IMR-90 (cell line): ENCODE measurements at regions not wholly inside any gene's neighbourhood (a gene's known extent, or its start where the extent isn't known, plus 50 kb on each side); places are given as distances from the start of the nearest gene placed in this dataset.

Experiments
- ATAC-seq: fragments of 200-7000 bp; cut with Tn5 transposase; 2 replicates; pipeline ENCODE4 v1.9.1; 2020; ENCODE audit warnings: low read depth, mild to moderate bottlenecking, moderate library complexity
- BruUV-seq: library from RNA; stranded (reverse); fragments of 400-500 nt; replicated peaks from 2 replicates; lab custom pipeline; 2021; lab: Mats Ljungman, UMichigan
- CTCF ChIA-PET: fragments of 300-600 bp; formaldehyde crosslinking; extraction: SDS; loops from one replicate; lab custom pipeline; 2021; ENCODE audit warnings: antibody characterized with exemption; lab: Yijun Ruan, JAX
- POLR2A ChIA-PET: fragments of 300-600 bp; sonication (Branson Sonifier 250); formaldehyde crosslinking; loops from one replicate; lab custom pipeline; 2022; ENCODE audit warnings: antibody characterized with exemption; ENCODE audit not compliant: unreplicated experiment; lab: Charles Lee
- DNase-seq: peaks from one replicate; pipeline ENCODE4 v3.0.0; 2013
- H2AFZ ChIP-seq: replicated peaks from 2 replicates; pipeline ENCODE3; 2013; ENCODE audit warnings: low read length, mild to moderate bottlenecking; ENCODE audit not compliant: poor library complexity
- H2AK5ac ChIP-seq: 2 replicates; pipeline ENCODE4 v1.6.1; 2013; ENCODE audit warnings: low read depth, low read length, inconsistent platforms
- H2AK9ac ChIP-seq: replicated peaks from 2 replicates; pipeline ENCODE3; 2013; ENCODE audit warnings: mild to moderate bottlenecking, low read depth, low read length, moderate library complexity; ENCODE audit not compliant: poor library complexity
- H2BK120ac ChIP-seq: 2 replicates; pipeline ENCODE4 v1.6.1; 2013; ENCODE audit warnings: low read depth, low read length, inconsistent platforms
- H2BK15ac ChIP-seq: 3 replicates; pipeline ENCODE4 v1.6.1; 2013; ENCODE audit warnings: low read depth, low read length, inconsistent platforms
- H2BK20ac ChIP-seq: 2 replicates; pipeline ENCODE4 v1.6.1; 2013; ENCODE audit warnings: low read depth, mild to moderate bottlenecking, inconsistent platforms, low read length, moderate library complexity
- H2BK5ac ChIP-seq: 2 replicates; pipeline ENCODE4 v1.6.1; 2013; ENCODE audit warnings: mild to moderate bottlenecking, low read depth, low read length, inconsistent platforms; ENCODE audit not compliant: poor library complexity, severe bottlenecking
- H3K14ac ChIP-seq: replicated peaks from 2 replicates; pipeline ENCODE4 v1.6.1; 2013; ENCODE audit warnings: low read depth, low read length, inconsistent platforms
- H3K18ac ChIP-seq: 2 replicates; pipeline ENCODE4 v1.6.1; 2013; ENCODE audit warnings: low read depth, low read length, control low read depth
- H3K23ac ChIP-seq: 2 replicates; pipeline ENCODE4 v1.6.1; 2013; ENCODE audit warnings: low read depth, low read length, inconsistent platforms
- H3K27ac ChIP-seq: 2 replicates; pipeline ENCODE4 v1.5.1; 2013; ENCODE audit warnings: mild to moderate bottlenecking, control low read depth, low read length; ENCODE audit not compliant: insufficient read depth
- H3K27me3 ChIP-seq: 2 replicates; pipeline ENCODE4 v1.6.1; 2013; ENCODE audit warnings: low read length; ENCODE audit not compliant: control insufficient read depth, insufficient read depth
- H3K36me3 ChIP-seq: 2 replicates; pipeline ENCODE4 v1.6.1; 2013; ENCODE audit warnings: low read length, mixed read lengths; ENCODE audit not compliant: control insufficient read depth, insufficient read depth
- H3K4ac ChIP-seq: 2 replicates; pipeline ENCODE4 v1.6.1; 2013; ENCODE audit warnings: low read depth, low read length, inconsistent platforms
- H3K4me1 ChIP-seq: 2 replicates; pipeline ENCODE4 v1.6.1; 2013; ENCODE audit warnings: low read length, mixed read lengths; ENCODE audit not compliant: control insufficient read depth, insufficient read depth
- H3K4me2 ChIP-seq: 2 replicates; pipeline ENCODE4 v1.6.1; 2013; ENCODE audit warnings: low read depth, mild to moderate bottlenecking, control low read depth, low read length, moderate library complexity
- H3K4me3 ChIP-seq: 2 replicates; pipeline ENCODE4 v1.5.1; 2013; ENCODE audit warnings: low read depth, mild to moderate bottlenecking, control low read depth, low read length, moderate library complexity; ENCODE audit not compliant: insufficient read depth
- H3K56ac ChIP-seq: 2 replicates; pipeline ENCODE4 v1.6.1; 2013; ENCODE audit warnings: low read length, inconsistent platforms; ENCODE audit not compliant: insufficient read depth; ENCODE audit errors: extremely low read depth
- H3K79me1 ChIP-seq, 2 experiments: 2 replicates each; pipeline ENCODE4 v1.6.1; 2013; ENCODE audit warnings: low read length in 2 of 2, inconsistent platforms in 1 of 2, low read depth in 1 of 2
- H3K9ac ChIP-seq: 2 replicates; pipeline ENCODE4 v1.6.1; 2013; ENCODE audit warnings: low read depth, low read length, control low read depth
- H3K9me1 ChIP-seq: 2 replicates; pipeline ENCODE4 v1.6.1; 2013; ENCODE audit warnings: low read length, inconsistent platforms; ENCODE audit not compliant: insufficient read depth
- H3K9me3 ChIP-seq: 2 replicates; pipeline ENCODE4 v1.6.1; 2013; ENCODE audit warnings: low read length; ENCODE audit not compliant: control insufficient read depth, insufficient read depth
- H4K20me1 ChIP-seq: 2 replicates; pipeline ENCODE4 v1.6.1; 2013; ENCODE audit warnings: low read length, inconsistent platforms; ENCODE audit not compliant: insufficient read depth
- H4K5ac ChIP-seq: 2 replicates; pipeline ENCODE4 v1.6.1; 2013; ENCODE audit warnings: mild to moderate bottlenecking, low read depth, low read length, control low read depth
- H4K8ac ChIP-seq, 2 experiments: 2 replicates each; pipeline ENCODE4 v1.6.1; 2013; ENCODE audit warnings: low read depth in 2 of 2, low read length in 2 of 2, control low read depth in 1 of 2, inconsistent platforms in 1 of 2
- H4K91ac ChIP-seq: 2 replicates; pipeline ENCODE4 v1.6.1; 2013; ENCODE audit warnings: low read depth, low read length, inconsistent platforms; ENCODE audit not compliant: insufficient read depth
- BHLHE40 ChIP-seq: fragments of 150-350 bp; IDR thresholded peaks from 2 replicates; pipeline ENCODE4 v1.6.1; 2016; ENCODE audit warnings: mild to moderate bottlenecking, low read depth, low read length
- CEBPB ChIP-seq: IDR thresholded peaks from 2 replicates; pipeline ENCODE4 v1.6.1; 2012; ENCODE audit warnings: low read depth, low read length, improper control_type of control experiment
- CHD1 ChIP-seq: IDR thresholded peaks from 2 replicates; pipeline ENCODE4 v1.6.1; 2012; ENCODE audit warnings: low read depth, low read length, improper control_type of control experiment
- FOS ChIP-seq: fragments of 150-350 bp; IDR thresholded peaks from 2 replicates; pipeline ENCODE4 v1.6.1; 2016; ENCODE audit warnings: low read depth, low read length
- MAFK ChIP-seq: IDR thresholded peaks from 2 replicates; pipeline ENCODE4 v1.6.1; 2012; ENCODE audit warnings: low read depth, low read length, improper control_type of control experiment
- MAZ ChIP-seq: IDR thresholded peaks from 2 replicates; pipeline ENCODE4 v1.6.1; 2012; ENCODE audit warnings: low read depth, mild to moderate bottlenecking, low read length, improper control_type of control experiment, moderate library complexity, borderline replicate concordance
- MXI1 ChIP-seq: IDR thresholded peaks from 2 replicates; pipeline ENCODE4 v1.6.1; 2012; ENCODE audit warnings: low read depth, mild to moderate bottlenecking, low read length, moderate library complexity, borderline replicate concordance
- NFE2L2 ChIP-seq: fragments of 150-350 bp; IDR thresholded peaks from 2 replicates; pipeline ENCODE4 v1.6.1; 2016; ENCODE audit warnings: low read depth, mild to moderate bottlenecking, low read length
- POLR2A ChIP-seq: IDR thresholded peaks from 2 replicates; pipeline ENCODE4 v1.6.1; 2012; ENCODE audit warnings: mild to moderate bottlenecking, low read depth, low read length
- RAD21 ChIP-seq: IDR thresholded peaks from 2 replicates; pipeline ENCODE4 v1.6.1; 2012; ENCODE audit warnings: low read length, improper control_type of control experiment
- RCOR1 ChIP-seq: IDR thresholded peaks from 2 replicates; pipeline ENCODE4 v1.6.1; 2012; ENCODE audit warnings: mild to moderate bottlenecking, low read length, improper control_type of control experiment; ENCODE audit not compliant: insufficient replicate concordance
- RFX5 ChIP-seq: IDR thresholded peaks from 2 replicates; pipeline ENCODE4 v1.8.0; 2012; ENCODE audit warnings: low read depth, mild to moderate bottlenecking, low read length, moderate library complexity
- SMC3 ChIP-seq: fragments of 150-350 bp; IDR thresholded peaks from 2 replicates; pipeline ENCODE4 v1.6.1; 2016; ENCODE audit warnings: low read depth, mild to moderate bottlenecking, antibody characterized with exemption, low read length, moderate library complexity
- USF2 ChIP-seq: fragments of 150-350 bp; IDR thresholded peaks from 2 replicates; pipeline ENCODE4 v1.6.1; 2017; ENCODE audit warnings: mild to moderate bottlenecking, antibody characterized with exemption, low read length, low read depth
- WGBS, 2 experiments: methylation state at CpG; one replicate each; pipeline versions ENCODE4 v1.1.5 to v1.1.7; 2013; ENCODE audit warnings: missing lambda C conversion rate in 2 of 2; ENCODE audit not compliant: insufficient read length in 1 of 2; ENCODE audit errors: extremely low coverage in 2 of 2; 5-methylcytosine and 5-hydroxymethylcytosine counted together
- dilution Hi-C: fragments of 300-500 bp; cut with HindIII; formaldehyde crosslinking; loops from one replicate; pipeline ENCODE4 v1.14.3; 2018; ENCODE audit warnings: low sequenced_read_pairs; ENCODE audit not compliant: unreplicated experiment
- in situ Hi-C: fragments of 300-500 bp; cut with MboI; formaldehyde crosslinking; loops from 3 replicates; pipeline ENCODE4 v1.14.3; 2019; ENCODE audit warnings: low sequenced_read_pairs, inconsistent platforms, mixed read lengths
- intact Hi-C: fragments of 100-400 bp; cut with micrococcal nuclease; formaldehyde crosslinking; loops from 2 replicates; pipeline ENCODE4 v1.10.0; 2022
- TF ChIP-seq, protein P1 (sequence below): fragments of 150-350 bp; IDR thresholded peaks from 2 replicates; pipeline ENCODE4 v1.6.1; 2016; ENCODE audit warnings: low read depth, mild to moderate bottlenecking, low read length, moderate library complexity, borderline replicate concordance
- TF ChIP-seq, protein P2 (sequence below): conservative IDR thresholded peaks from 2 replicates; pipeline ENCODE4 v1.5.1; 2012; ENCODE audit warnings: mild to moderate bottlenecking, low read depth, low read length, improper control_type of control experiment

GRCh38 chr3:117531078-117531767 is 821.6 kb downstream of the TUSC7 start:
- ATAC-seq (peak; percentile 57), DNase-seq (no peak)
- H2AK5ac ChIP-seq: no peak overlapping the region
- no peak overlapping the region for H4K5ac ChIP-seq
- H2BK20ac ChIP-seq: no peak overlapping the region
- H3K18ac ChIP-seq: no peak overlapping the region
- in situ Hi-C loops (loop anchor here (25.0 kb wide), 1 partner anchor 494 kb away; no protein-coding TSS in a partner anchor), dilution Hi-C loops (no loop called here), intact Hi-C loops (no loop called here)
- H3K27me3 ChIP-seq: no peaks in the 10 kb centered on the region
- no peak overlapping the region for H3K23ac ChIP-seq
- H3K9me1 ChIP-seq: no peaks in the 10 kb centered on the region; the same call in 1 of the 2 replicates
- peaks cover 8% of the 10 kb centered on the region for H3K4me1 ChIP-seq
- no peaks in the 10 kb centered on the region for H4K20me1 ChIP-seq
- H2AK9ac ChIP-seq: no peak overlapping the region
- H4K91ac ChIP-seq: no peak overlapping the region
- no peak overlapping the region for H2BK5ac ChIP-seq
- H3K4me3 ChIP-seq: no peak overlapping the region
- H3K9me3 ChIP-seq: no peaks in the 10 kb centered on the region
- H3K9ac ChIP-seq: no peak overlapping the region
- no peak overlapping the region for H2AFZ ChIP-seq
- POLR2A ChIA-PET: no interaction called here
- H3K4me2 ChIP-seq: peak overlapping the region; percentile 6; the same call in 1 of the 2 replicates
- CTCF ChIA-PET: interaction anchor here (0.6 kb wide), 1 partner anchor 13 kb away, joined by 4 read pairs; no protein-coding TSS in a partner anchor
- H3K14ac ChIP-seq: no peak overlapping the region
- H3K4ac ChIP-seq: no peak overlapping the region
- BruUV-seq: no TSS peak
- TF ChIP-seq, protein P1, sequence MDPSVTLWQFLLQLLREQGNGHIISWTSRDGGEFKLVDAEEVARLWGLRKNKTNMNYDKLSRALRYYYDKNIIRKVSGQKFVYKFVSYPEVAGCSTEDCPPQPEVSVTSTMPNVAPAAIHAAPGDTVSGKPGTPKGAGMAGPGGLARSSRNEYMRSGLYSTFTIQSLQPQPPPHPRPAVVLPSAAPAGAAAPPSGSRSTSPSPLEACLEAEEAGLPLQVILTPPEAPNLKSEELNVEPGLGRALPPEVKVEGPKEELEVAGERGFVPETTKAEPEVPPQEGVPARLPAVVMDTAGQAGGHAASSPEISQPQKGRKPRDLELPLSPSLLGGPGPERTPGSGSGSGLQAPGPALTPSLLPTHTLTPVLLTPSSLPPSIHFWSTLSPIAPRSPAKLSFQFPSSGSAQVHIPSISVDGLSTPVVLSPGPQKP: no peak
- TF ChIP-seq CEBPB (no peak), MAFK (no peak), CHD1 (no peak), FOS (no peak), MXI1 (no peak), RFX5 (no peak), POLR2A (no peak), NFE2L2 (no peak), RCOR1 (no peak), MAZ (no peak), SMC3 (no peak), USF2 (no peak), BHLHE40 (no peak), RAD21 (no peak)
- TF ChIP-seq, protein P2, sequence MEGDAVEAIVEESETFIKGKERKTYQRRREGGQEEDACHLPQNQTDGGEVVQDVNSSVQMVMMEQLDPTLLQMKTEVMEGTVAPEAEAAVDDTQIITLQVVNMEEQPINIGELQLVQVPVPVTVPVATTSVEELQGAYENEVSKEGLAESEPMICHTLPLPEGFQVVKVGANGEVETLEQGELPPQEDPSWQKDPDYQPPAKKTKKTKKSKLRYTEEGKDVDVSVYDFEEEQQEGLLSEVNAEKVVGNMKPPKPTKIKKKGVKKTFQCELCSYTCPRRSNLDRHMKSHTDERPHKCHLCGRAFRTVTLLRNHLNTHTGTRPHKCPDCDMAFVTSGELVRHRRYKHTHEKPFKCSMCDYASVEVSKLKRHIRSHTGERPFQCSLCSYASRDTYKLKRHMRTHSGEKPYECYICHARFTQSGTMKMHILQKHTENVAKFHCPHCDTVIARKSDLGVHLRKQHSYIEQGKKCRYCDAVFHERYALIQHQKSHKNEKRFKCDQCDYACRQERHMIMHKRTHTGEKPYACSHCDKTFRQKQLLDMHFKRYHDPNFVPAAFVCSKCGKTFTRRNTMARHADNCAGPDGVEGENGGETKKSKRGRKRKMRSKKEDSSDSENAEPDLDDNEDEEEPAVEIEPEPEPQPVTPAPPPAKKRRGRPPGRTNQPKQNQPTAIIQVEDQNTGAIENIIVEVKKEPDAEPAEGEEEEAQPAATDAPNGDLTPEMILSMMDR: no peak
- H3K36me3 ChIP-seq: no peaks in the 10 kb centered on the region
- no peak overlapping the region for H3K27ac ChIP-seq
- H2BK120ac ChIP-seq: no peak overlapping the region
- H2BK15ac ChIP-seq: no peak overlapping the region
- H3K79me1 ChIP-seq: no peaks in the 10 kb centered on the region; a peak in 1 of 4 replicates
- no peak overlapping the region for H3K56ac ChIP-seq
- no peak overlapping the region for H4K8ac ChIP-seq
- no CpG with 5 or more reads among the region's 8 CpGs for WGBS, 2 experiments
